Heart left ventricle (tissue), 16 donors: ENCODE measurements at regions not wholly inside any gene's neighbourhood (a gene's known extent, or its start where the extent isn't known, plus 50 kb on each side); places are given as distances from the start of the nearest gene placed in this dataset.
"Not testable (repeated sequence)": the region's sequence is repeated elsewhere in the genome, so short reads cannot be mapped to it uniquely, and the experiment has no call there.

ENCODE experiments used
- ATAC-seq, 4 donors: fragments of 200-7000 bp; cut with Tn5 transposase; one replicate each; pipeline ENCODE4 v1.9.1; 2020 to 2022; ENCODE audit warnings: moderate library complexity in 4 of 4, mild to moderate bottlenecking in 3 of 4, moderate number of reproducible peaks in 1 of 4
- DNase-seq, 5 donors: peaks; one replicate each; pipeline ENCODE4 v3.0.0-alpha.2; 2020
- H3K27ac ChIP-seq, 12 donors: fragments of 200-600 bp; sonication (generic) in 4 of 12; one replicate each; pipeline versions ENCODE4 v1.5.0 to v1.8.0; 2016 to 2022; ENCODE audit warnings: mild to moderate bottlenecking in 2 of 12
- H3K27me3 ChIP-seq, 9 donors: fragments of 200-600 bp; sonication (generic) in 2 of 9; one replicate each; pipeline versions ENCODE4 v1.5.1 to v1.8.0; 2016 to 2022; ENCODE audit warnings: mild to moderate bottlenecking in 3 of 9
- H3K36me3 ChIP-seq, 9 donors: fragments of 200-600 bp; sonication (generic) in 2 of 9; one replicate each; pipeline versions ENCODE4 v1.5.0 to v1.8.0; 2018 to 2022; ENCODE audit warnings: mild to moderate bottlenecking in 2 of 9
- H3K4me1 ChIP-seq, 12 donors: fragments of 200-600 bp; sonication (generic) in 4 of 12; one replicate each; pipeline versions ENCODE4 v1.5.0 to v1.8.0; 2016 to 2022; ENCODE audit warnings: mild to moderate bottlenecking in 3 of 12
- H3K4me3 ChIP-seq, 12 donors: fragments of 200-600 bp; sonication (generic) in 4 of 12; one replicate each; pipeline versions ENCODE4 v1.5.0 to v1.8.0; 2017 to 2022; ENCODE audit warnings: mild to moderate bottlenecking in 9 of 12, moderate library complexity in 4 of 12
- H3K9me3 ChIP-seq, 12 donors: fragments of 200-600 bp; sonication (generic) in 4 of 12; one replicate each; pipeline versions ENCODE4 v1.5.0 to v1.8.0; 2016 to 2022; ENCODE audit warnings: mild to moderate bottlenecking in 1 of 12
- POLR2A ChIP-seq, 2 donors: fragments of 450-650 bp; IDR thresholded peaks; one replicate each; pipeline ENCODE4 v1.6.1; 2017; ENCODE audit warnings: antibody characterized with exemption in 2 of 2, mild to moderate bottlenecking in 2 of 2, moderate library complexity in 2 of 2
- WGBS, 4 donors: extraction: QIAGEN DNeasy Blood & Tissue Kit in 2 of 4; methylation state at CpG; one replicate each; pipeline versions ENCODE4 v1.1.5 to v1.1.7; 2013 to 2018; 5-methylcytosine and 5-hydroxymethylcytosine counted together
- intact Hi-C, 10 donors: fragments of 100-400 bp; cut with DNase I; formaldehyde crosslinking; loops; one replicate each; pipeline versions ENCODE4 v1.11.1 to v1.14.2; 2022
- TF ChIP-seq, protein P1 (sequence below), 12 donors: fragments of 200-600 bp; sonication (generic) in 4 of 12; IDR thresholded peaks; one replicate each; pipeline versions ENCODE4 v1.5.0 to v1.8.0; 2018 to 2022; ENCODE audit warnings: antibody characterized with exemption in 12 of 12, mild to moderate bottlenecking in 5 of 12
- donor health status: ischemic (EF 13 %, LVEDD 7.1; RV severe dilation, severe dysfunction).
- donor health status: healthy with polysubstance abuse.
- donor health status: DM: no; HTN: yes; CAD: no.
- donor health status: DM: no; HTN: no; CAD: no.
- donor health status: ischemic (EF 25% LVEDD 6.9; RV normal size, moderate dysfunction).
- donor health status: ischemic (EF 25% LVEDD 5.7; RV mildly dilated, moderate dysfunction).
- donor health status: healthy.
- donor health status: DM: yes; HTN: yes; CAD: no.
- donor health status: ischemic (EF 35%, LVEDD 5.7; RV mildly dilated, moderate dysfunction).
- donor health status: nonischemic (EF 11% LVEDD 7.7; RV severe dilation, severe dysfunction).
- donor health status: DM: yes; HTN: yes; CAD: no.
- donor health status: PGD.
- donor health status: ischemic (EF 29% LVEDD 5.4; RV normal size, mild dysfunction).
- donor health status: nonischemic (EF 23%, LVEDD 6.1; RV moderate dilation, normal function).

DNA sequence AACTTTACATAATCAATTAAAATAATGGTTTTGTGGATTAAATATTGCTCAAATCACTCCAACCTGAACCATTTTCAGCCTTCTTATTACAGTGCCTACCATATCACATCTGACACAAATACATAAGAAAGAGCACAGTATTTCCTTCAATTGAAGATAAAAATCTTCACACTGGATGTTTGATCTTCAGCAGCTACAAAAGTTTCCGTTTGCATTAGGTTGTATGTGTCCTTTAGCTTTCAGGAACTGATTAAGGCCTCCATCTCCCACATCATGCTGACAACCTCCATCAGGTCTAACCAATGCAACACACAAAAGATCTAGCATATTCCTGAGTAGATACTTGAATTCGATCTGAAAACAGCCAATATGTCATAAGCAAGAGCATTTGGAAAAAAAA, 195.1 kb upstream of the NR5A2 start:
- peaks cover 0 to 15% (median 3%) of the 10 kb centered on the region in 12 donors for H3K9me3 ChIP-seq
- H3K36me3 ChIP-seq, result no peaks in the 10 kb centered on the region
- no peaks in the 10 kb centered on the region for H3K27me3 ChIP-seq
- TF ChIP-seq POLR2A (IDR thresholded peaks at IDR 0.05), result no peak
- TF ChIP-seq, protein P1, sequence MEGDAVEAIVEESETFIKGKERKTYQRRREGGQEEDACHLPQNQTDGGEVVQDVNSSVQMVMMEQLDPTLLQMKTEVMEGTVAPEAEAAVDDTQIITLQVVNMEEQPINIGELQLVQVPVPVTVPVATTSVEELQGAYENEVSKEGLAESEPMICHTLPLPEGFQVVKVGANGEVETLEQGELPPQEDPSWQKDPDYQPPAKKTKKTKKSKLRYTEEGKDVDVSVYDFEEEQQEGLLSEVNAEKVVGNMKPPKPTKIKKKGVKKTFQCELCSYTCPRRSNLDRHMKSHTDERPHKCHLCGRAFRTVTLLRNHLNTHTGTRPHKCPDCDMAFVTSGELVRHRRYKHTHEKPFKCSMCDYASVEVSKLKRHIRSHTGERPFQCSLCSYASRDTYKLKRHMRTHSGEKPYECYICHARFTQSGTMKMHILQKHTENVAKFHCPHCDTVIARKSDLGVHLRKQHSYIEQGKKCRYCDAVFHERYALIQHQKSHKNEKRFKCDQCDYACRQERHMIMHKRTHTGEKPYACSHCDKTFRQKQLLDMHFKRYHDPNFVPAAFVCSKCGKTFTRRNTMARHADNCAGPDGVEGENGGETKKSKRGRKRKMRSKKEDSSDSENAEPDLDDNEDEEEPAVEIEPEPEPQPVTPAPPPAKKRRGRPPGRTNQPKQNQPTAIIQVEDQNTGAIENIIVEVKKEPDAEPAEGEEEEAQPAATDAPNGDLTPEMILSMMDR (IDR thresholded peaks at IDR 0.05), result no peak
- no peak overlapping the region for H3K27ac ChIP-seq
- 53 to 55% (median 54%) methylated on average over 2 of the region's 2 CpGs for WGBS, 4 donors
- no peak for ATAC-seq
- H3K4me1 ChIP-seq, result no peaks in the 10 kb centered on the region
- intact Hi-C loops, result no loop called here
- no peak overlapping the region for H3K4me3 ChIP-seq
- DNase-seq, result no peak

DNA sequence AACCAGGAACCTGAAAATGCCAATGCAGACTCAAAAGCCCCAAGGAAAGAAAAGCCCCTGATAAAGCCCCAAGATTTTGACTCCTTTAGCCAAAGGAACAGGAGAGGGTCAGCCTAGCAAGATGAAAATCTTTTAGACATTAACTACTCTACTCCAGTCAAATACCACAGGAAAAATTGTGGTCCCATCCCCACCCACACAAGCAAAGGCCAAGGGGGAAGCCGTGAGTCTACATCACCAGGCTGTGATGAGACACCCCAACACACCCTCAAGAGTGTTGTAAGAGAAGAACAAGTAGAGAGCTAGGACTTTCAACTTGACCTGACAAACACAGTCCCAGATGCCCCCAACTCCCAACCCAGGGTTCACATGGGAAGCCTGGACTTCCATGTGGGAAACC, 192.8 kb upstream of the NR5A2 start:
- WGBS, 4 donors, result 27 to 77% (median 69%) methylated on average over 1 of the region's 1 CpG
- intact Hi-C loops, result no loop called here
- H3K4me1 ChIP-seq, result no peaks in the 10 kb centered on the region
- H3K4me3 ChIP-seq, result no peak overlapping the region
- no peak overlapping the region for H3K27ac ChIP-seq
- H3K9me3 ChIP-seq, result peaks cover 0 to 15% (median 3%) of the 10 kb centered on the region in 12 donors
- no peak for TF ChIP-seq POLR2A (IDR thresholded peaks at IDR 0.05)
- TF ChIP-seq, protein P1 (IDR thresholded peaks at IDR 0.05), result no peak
- no peaks in the 10 kb centered on the region for H3K27me3 ChIP-seq
- DNase-seq (no peak), ATAC-seq (no peak)
- no peaks in the 10 kb centered on the region for H3K36me3 ChIP-seq

DNA sequence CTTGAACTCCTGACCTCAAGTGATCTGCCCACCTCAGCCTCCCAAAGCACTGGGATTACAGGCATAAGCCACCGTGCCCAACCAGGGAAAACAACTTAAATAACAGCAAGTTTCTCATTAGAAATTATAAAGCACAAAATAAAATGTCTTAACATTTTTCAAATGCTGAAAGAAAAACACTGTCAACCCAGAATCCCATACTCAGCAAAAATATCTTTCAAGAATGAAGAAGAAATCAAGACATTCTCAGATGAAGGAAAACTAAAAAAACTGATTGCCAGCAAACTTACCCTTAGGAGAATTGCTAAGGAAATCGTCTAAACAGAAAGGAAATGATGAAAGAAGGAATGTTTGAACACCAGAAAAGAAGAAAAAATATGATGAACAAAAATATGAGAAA, 191.1 kb upstream of the NR5A2 start:
- H3K27ac ChIP-seq, result no peak overlapping the region
- H3K9me3 ChIP-seq, result peaks cover 0 to 15% (median 3%) of the 10 kb centered on the region in 12 donors
- ATAC-seq, result no peak
- H3K4me3 ChIP-seq, result no peak overlapping the region
- 71 to 83% (median 75%) methylated on average over 2 of the region's 2 CpGs for WGBS, 4 donors
- no peaks in the 10 kb centered on the region for H3K27me3 ChIP-seq
- H3K36me3 ChIP-seq, result no peaks in the 10 kb centered on the region
- intact Hi-C loops, result no loop called here
- no peaks in the 10 kb centered on the region for H3K4me1 ChIP-seq
- no peak for TF ChIP-seq POLR2A (IDR thresholded peaks at IDR 0.05)
- TF ChIP-seq, protein P1 (IDR thresholded peaks at IDR 0.05), result no peak
- no peak for DNase-seq

DNA sequence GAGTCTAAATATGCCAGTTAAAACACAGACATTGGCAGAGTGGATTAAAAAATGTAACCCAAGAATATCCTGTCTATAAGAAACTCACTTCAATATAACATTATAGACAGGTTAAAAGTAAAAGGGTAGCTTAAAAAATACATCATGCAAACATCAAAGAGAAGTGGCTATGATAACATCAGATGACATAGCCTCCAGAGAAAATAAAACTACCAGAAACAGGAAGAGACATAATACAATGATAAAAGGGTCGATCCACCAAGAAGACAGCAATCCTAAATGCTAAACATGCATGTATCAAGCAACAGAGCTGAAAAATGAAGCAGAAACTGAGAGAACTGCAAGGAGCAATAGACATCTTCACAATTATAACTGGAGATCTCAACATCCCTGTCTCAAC, 190.2 kb upstream of the NR5A2 start:
- TF ChIP-seq POLR2A (IDR thresholded peaks at IDR 0.05), result no peak
- TF ChIP-seq, protein P1 (IDR thresholded peaks at IDR 0.05), result no peak
- Histone ChIP-seq H3K9me3 (peaks cover 0 to 15% (median 3%) of the 10 kb centered on the region in 12 donors), H3K36me3 (no peaks in the 10 kb centered on the region), H3K4me3 (no peak overlapping the region), H3K4me1 (no peaks in the 10 kb centered on the region), H3K27ac (no peak overlapping the region), H3K27me3 (no peaks in the 10 kb centered on the region)
- DNase-seq, result no peak
- WGBS, 4 donors, result 49 to 66% (median 59%) methylated on average over 1 of the region's 1 CpG
- ATAC-seq, result no peak
- intact Hi-C loops, result no loop called here

DNA sequence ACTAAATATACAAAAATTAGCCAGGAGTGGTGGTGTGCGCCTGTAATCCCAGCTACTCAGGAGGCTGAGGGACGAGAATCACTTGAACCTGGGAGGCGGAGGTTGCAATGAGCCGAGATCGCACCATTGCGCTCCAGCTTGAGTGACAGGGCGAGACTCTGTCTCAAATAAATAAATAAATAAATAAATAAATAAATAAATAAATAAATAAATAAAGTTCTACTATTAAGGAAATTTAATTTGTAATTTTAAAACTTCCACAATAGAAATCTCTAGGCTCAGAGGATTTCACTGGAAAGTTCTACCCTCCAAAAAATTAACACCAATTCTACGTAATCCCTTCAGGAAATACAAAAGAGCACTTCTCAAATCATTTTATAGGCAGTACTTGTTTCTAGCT, 187.9 kb upstream of the NR5A2 start:
- H3K27me3 ChIP-seq, H3K4me3 ChIP-seq, H3K36me3 ChIP-seq, H3K4me1 ChIP-seq, H3K27ac ChIP-seq, DNase-seq, ATAC-seq, intact Hi-C loops: not testable (repeated sequence)
- 92 to 98% (median 94%) methylated on average over 8 of the region's 8 CpGs for WGBS, 4 donors
- peaks cover 0 to 15% (median 3%) of the 10 kb centered on the region in 12 donors for H3K9me3 ChIP-seq

DNA sequence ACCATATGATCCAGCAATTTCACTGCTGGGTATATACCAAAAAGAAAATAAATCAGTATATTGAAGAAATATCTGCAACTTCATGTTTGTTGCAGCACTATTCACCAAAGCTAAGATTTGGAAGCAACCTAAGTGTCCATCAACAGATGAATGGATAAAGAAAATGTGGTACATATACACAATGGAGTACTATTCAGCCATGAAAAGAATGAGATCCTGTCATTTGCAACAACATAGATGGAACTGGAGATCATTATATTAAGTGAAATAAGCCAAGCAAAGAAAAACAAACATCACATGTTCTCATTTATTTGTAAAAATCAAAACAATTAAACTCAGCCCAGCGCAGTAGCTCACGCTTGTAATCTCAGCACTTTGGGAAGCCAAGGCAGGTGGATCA, 184.4 kb upstream of the NR5A2 start:
- H3K27me3 ChIP-seq, H3K27ac ChIP-seq, H3K4me3 ChIP-seq, H3K9me3 ChIP-seq, intact Hi-C loops, DNase-seq, ATAC-seq, H3K4me1 ChIP-seq, H3K36me3 ChIP-seq: not testable (repeated sequence)
- WGBS, 4 donors, result 97 to 100% (median 99%) methylated on average over 2 of the region's 2 CpGs
